ENCODE measurements at regions not wholly inside any gene's neighbourhood (a gene's known extent, or its start where the extent isn't known, plus 50 kb on each side); places are given as distances from the start of the nearest gene placed in this dataset.

GRCh38 chr11:44512818-44513217, 52.6 kb upstream of the CD82 start:
- Mint-ChIP-seq H3K4me1 (peaks cover 50% of the 10 kb centered on the region), H3K9me3 (peaks cover 6% of the 10 kb centered on the region), H3K4me3 (no peak overlapping the region), H3K36me3 (ENCODE audit: low read depth) (no peaks in the 10 kb centered on the region), H3K27me3 (ENCODE audit: low read depth) (peaks cover 36% of the 10 kb centered on the region), H3K27ac (no peak overlapping the region)
- TF ChIP-seq CTCF (IDR thresholded peaks at IDR 0.05; ENCODE audit: unreplicated experiment in 3 of 3) = no peak

GRCh38 chr11:44515048-44515447, 50.4 kb upstream of the CD82 start:
- no peaks in the 10 kb centered on the region for H3K36me3 Mint-ChIP-seq (ENCODE audit: low read depth)
- peaks cover 65% of the 10 kb centered on the region for H3K4me1 Mint-ChIP-seq
- H3K27ac Mint-ChIP-seq = peak overlapping the region in 2 of 3 experiments; percentile 26 to 34
- H3K9me3 Mint-ChIP-seq = no peaks in the 10 kb centered on the region
- H3K27me3 Mint-ChIP-seq (ENCODE audit: low read depth) = peaks cover 38% of the 10 kb centered on the region
- no peak overlapping the region for H3K4me3 Mint-ChIP-seq
- no peak for TF ChIP-seq CTCF (IDR thresholded peaks at IDR 0.05; ENCODE audit: unreplicated experiment in 3 of 3)

Measured in nephron (organoid).